SK-N-SH (cell line): ENCODE measurements at regions not wholly inside any gene's neighbourhood (a gene's known extent, or its start where the extent isn't known, plus 50 kb on each side); places are given as distances from the start of the nearest gene placed in this dataset.

ENCODE experiments used
- CTCF ChIA-PET: fragments of 300-600, 350-600 bp; formaldehyde crosslinking; extraction: SDS; loops from one replicate; lab custom pipeline; 2021; lab: Yijun Ruan, JAX
- POLR2A ChIA-PET: fragments of 350-600 bp; sonication (Branson Sonifier 250); formaldehyde crosslinking; extraction: SDS; loops from one replicate; lab custom pipeline; 2020; ENCODE audit warnings: antibody characterized with exemption, inconsistent platforms; lab: Yijun Ruan, JAX
- DNase-seq: peaks from one replicate; pipeline ENCODE4 v3.0.0; 2012
- H2AFZ ChIP-seq: fragments of 200-600 bp; sonication (generic); 2 replicates; pipeline ENCODE4 v1.8.1; 2016; ENCODE audit warnings: antibody characterized with exemption, mild to moderate bottlenecking, low read depth
- H3F3A ChIP-seq: fragments of 200-600 bp; sonication (generic); replicated peaks from 2 replicates; pipeline ENCODE3; 2016; ENCODE audit warnings: antibody characterized with exemption, mild to moderate bottlenecking; ENCODE audit not compliant: insufficient read depth
- H3K27ac ChIP-seq, 2 experiments: fragments of 200-500 bp in 1 of 2; fragments of 200-600 bp in 1 of 2; sonication (Bioruptor generic) in 1 of 2; sonication (generic), shearing (Covaris generic) in 1 of 2; 2 replicates each; pipeline versions ENCODE4 v1.5.1 to v1.6.1; 2014 to 2016; ENCODE audit warnings: low read depth in 2 of 2, inconsistent platforms in 1 of 2, low read length in 1 of 2, mild to moderate bottlenecking in 1 of 2, mixed read lengths in 1 of 2
- H3K27me3 ChIP-seq: fragments of 200-600 bp; sonication (generic), shearing (Covaris generic); 2 replicates; pipeline ENCODE4 v1.6.1; 2016; ENCODE audit warnings: mixed run types; ENCODE audit not compliant: insufficient read depth
- H3K36me3 ChIP-seq, 2 experiments: fragments of 200-500 bp in 1 of 2; fragments of 200-600 bp in 1 of 2; sonication (Bioruptor generic) in 1 of 2; sonication (generic) in 1 of 2; replicated peaks in 1 of 2; 2 replicates each; pipeline versions ENCODE3 to v1.5.1; 2014 to 2016; ENCODE audit warnings: low read length in 1 of 2, mild to moderate bottlenecking in 1 of 2; ENCODE audit not compliant: insufficient read depth in 2 of 2, control insufficient read depth in 1 of 2
- H3K4me1 ChIP-seq, 2 experiments: fragments of 200-500 bp in 1 of 2; fragments of 200-600 bp in 1 of 2; sonication (Bioruptor generic) in 1 of 2; sonication (generic), shearing (Covaris generic) in 1 of 2; 2 replicates each; pipeline versions ENCODE4 v1.5.1 to v1.6.1; 2014 to 2016; ENCODE audit warnings: low read depth in 1 of 2, low read length in 1 of 2, mixed run types in 1 of 2; ENCODE audit not compliant: insufficient read depth in 2 of 2, control insufficient read depth in 1 of 2
- H3K4me2 ChIP-seq: fragments of 200-600 bp; sonication (generic), shearing (Covaris generic); 2 replicates; pipeline ENCODE4 v1.6.1; 2017; ENCODE audit warnings: mixed run types
- H3K4me3 ChIP-seq, 2 experiments: fragments of 200-500 bp in 1 of 2; fragments of 200-600 bp in 1 of 2; sonication (Bioruptor generic) in 1 of 2; sonication (generic), shearing (Covaris generic) in 1 of 2; 2 replicates each; pipeline versions ENCODE4 v1.5.1 to v1.8.1; 2014 to 2016; ENCODE audit warnings: low read depth in 2 of 2, inconsistent platforms in 1 of 2, low read length in 1 of 2, mild to moderate bottlenecking in 1 of 2, mixed read lengths in 1 of 2, moderate library complexity in 1 of 2
- H3K79me2 ChIP-seq: fragments of 200-600 bp; sonication (generic); 2 replicates; pipeline ENCODE4 v1.8.1; 2017; ENCODE audit warnings: mild to moderate bottlenecking; ENCODE audit not compliant: insufficient read depth
- H3K9ac ChIP-seq: fragments of 200-600 bp; sonication (generic); 2 replicates; pipeline ENCODE4 v1.6.1; 2017; ENCODE audit warnings: mixed run types
- H3K9me2 ChIP-seq: fragments of 200-600 bp; sonication (generic); 2 replicates; pipeline ENCODE4 v1.6.1; 2017; ENCODE audit warnings: mixed run types
- H3K9me3 ChIP-seq: fragments of 200-600 bp; sonication (generic); 2 replicates; pipeline ENCODE4 v1.6.1; 2017; ENCODE audit warnings: mixed run types, mild to moderate bottlenecking, moderate library complexity
- H4K20me1 ChIP-seq: fragments of 200-600 bp; sonication (generic); 2 replicates; pipeline ENCODE4 v1.6.1; 2017; ENCODE audit warnings: mild to moderate bottlenecking, mixed run types; ENCODE audit not compliant: insufficient read depth
- CTCF ChIP-seq: fragments of 200-600 bp; sonication (generic); IDR thresholded peaks from 2 replicates; pipeline ENCODE4 v1.6.1; 2017; ENCODE audit warnings: antibody characterized with exemption, mild to moderate bottlenecking, moderate library complexity
- ELF1 ChIP-seq: IDR thresholded peaks from 2 replicates; pipeline ENCODE4 v1.4.0; 2012
- EZH2phosphoT487 ChIP-seq: fragments of 200-600 bp; sonication (generic); IDR thresholded peaks from 2 replicates; pipeline ENCODE4 v1.6.1; 2017; ENCODE audit warnings: low read depth, mixed run types, mild to moderate bottlenecking, antibody characterized with exemption, moderate library complexity, borderline replicate concordance
- FOXM1 ChIP-seq: IDR thresholded peaks from 2 replicates; pipeline ENCODE4 v1.4.0; 2012; ENCODE audit warnings: low read depth, mild to moderate bottlenecking
- GATA2 ChIP-seq: sonication (generic); formaldehyde crosslinking; IDR thresholded peaks from 2 replicates; pipeline ENCODE4 v1.5.0; 2020; ENCODE audit warnings: mild to moderate bottlenecking, missing genetic modification reagents
- MEF2A ChIP-seq: IDR thresholded peaks from 2 replicates; pipeline ENCODE4 v1.4.0; 2012; ENCODE audit warnings: low read depth, borderline replicate concordance
- RAD21 ChIP-seq: IDR thresholded peaks from 2 replicates; pipeline ENCODE4 v1.6.1; 2012; ENCODE audit warnings: mild to moderate bottlenecking, low read length
- RCOR1 ChIP-seq: fragments of 150-350 bp; IDR thresholded peaks from 2 replicates; pipeline ENCODE4 v1.6.1; 2017; ENCODE audit warnings: antibody characterized with exemption, low read length
- SIN3A ChIP-seq: IDR thresholded peaks from 2 replicates; pipeline ENCODE4 v1.6.1; 2012; ENCODE audit warnings: low read depth, mild to moderate bottlenecking, low read length, moderate library complexity, borderline replicate concordance
- SMC3 ChIP-seq: IDR thresholded peaks from 2 replicates; pipeline ENCODE4 v1.6.1; 2012; ENCODE audit warnings: low read depth, low read length, improper control_type of control experiment
- TAF1 ChIP-seq: IDR thresholded peaks from 2 replicates; pipeline ENCODE4 v1.6.1; 2012; ENCODE audit warnings: low read depth, mild to moderate bottlenecking, low read length, moderate library complexity, borderline replicate concordance
- TCF12 ChIP-seq: IDR thresholded peaks from 2 replicates; pipeline ENCODE4 v1.4.0; 2012
- USF1 ChIP-seq: IDR thresholded peaks from 2 replicates; pipeline ENCODE4 v1.4.0; 2012; ENCODE audit warnings: low read depth, borderline replicate concordance
- WGBS: methylation state at CpG from one replicate; pipeline ENCODE4 v1.1.6; 2017; ENCODE audit warnings: low lambda C conversion rate; 5-methylcytosine and 5-hydroxymethylcytosine counted together
- TF ChIP-seq, protein P1 (sequence below): IDR thresholded peaks from 2 replicates; pipeline ENCODE4 v1.6.1; 2012; ENCODE audit warnings: mild to moderate bottlenecking, low read depth, low read length, moderate library complexity

DNA sequence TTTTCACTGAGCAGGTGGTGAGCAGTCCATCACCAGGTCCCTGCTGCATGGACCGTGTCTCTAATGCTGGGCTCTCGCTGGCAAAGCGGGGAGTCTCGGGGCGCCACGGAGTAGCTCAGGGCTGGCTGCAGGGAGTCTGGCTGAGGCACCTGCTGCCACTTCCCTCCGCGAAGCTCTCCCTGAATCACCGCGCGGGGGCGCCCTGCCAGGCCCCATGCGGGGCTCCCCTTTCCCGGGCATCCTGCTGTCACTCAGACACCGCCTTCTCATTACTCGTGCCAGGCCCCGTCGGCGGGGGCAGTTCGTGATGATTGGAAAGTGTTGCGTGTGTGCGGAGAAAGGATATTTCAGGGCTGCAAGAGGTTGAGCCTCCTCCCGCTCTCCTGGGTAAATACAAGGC lies 335.8 kb downstream of the IRX2 start:
- H4K20me1 ChIP-seq = no peaks in the 10 kb centered on the region
- CTCF ChIA-PET = no interaction called here
- no peaks in the 10 kb centered on the region for H3K9me3 ChIP-seq
- H3K4me3 ChIP-seq = no peak overlapping the region
- H3K36me3 ChIP-seq = no peaks in the 10 kb centered on the region
- H3K4me2 ChIP-seq = no peak overlapping the region
- H3F3A ChIP-seq = no peaks in the 10 kb centered on the region
- no peaks in the 10 kb centered on the region for H3K4me1 ChIP-seq
- H3K9me2 ChIP-seq = no peaks in the 10 kb centered on the region
- POLR2A ChIA-PET = no interaction called here
- WGBS = 24% methylated on average over 11 of the region's 23 CpGs
- no peaks in the 10 kb centered on the region for H3K79me2 ChIP-seq
- no peak overlapping the region for H3K9ac ChIP-seq
- TF ChIP-seq ELF1 (no peak), TCF12 (no peak), FOXM1 (no peak), GATA2 (no peak), CTCF (peak; percentile 33; the same call in 1 of the 2 replicates), EZH2phosphoT487 (no peak)
- TF ChIP-seq, protein P1, sequence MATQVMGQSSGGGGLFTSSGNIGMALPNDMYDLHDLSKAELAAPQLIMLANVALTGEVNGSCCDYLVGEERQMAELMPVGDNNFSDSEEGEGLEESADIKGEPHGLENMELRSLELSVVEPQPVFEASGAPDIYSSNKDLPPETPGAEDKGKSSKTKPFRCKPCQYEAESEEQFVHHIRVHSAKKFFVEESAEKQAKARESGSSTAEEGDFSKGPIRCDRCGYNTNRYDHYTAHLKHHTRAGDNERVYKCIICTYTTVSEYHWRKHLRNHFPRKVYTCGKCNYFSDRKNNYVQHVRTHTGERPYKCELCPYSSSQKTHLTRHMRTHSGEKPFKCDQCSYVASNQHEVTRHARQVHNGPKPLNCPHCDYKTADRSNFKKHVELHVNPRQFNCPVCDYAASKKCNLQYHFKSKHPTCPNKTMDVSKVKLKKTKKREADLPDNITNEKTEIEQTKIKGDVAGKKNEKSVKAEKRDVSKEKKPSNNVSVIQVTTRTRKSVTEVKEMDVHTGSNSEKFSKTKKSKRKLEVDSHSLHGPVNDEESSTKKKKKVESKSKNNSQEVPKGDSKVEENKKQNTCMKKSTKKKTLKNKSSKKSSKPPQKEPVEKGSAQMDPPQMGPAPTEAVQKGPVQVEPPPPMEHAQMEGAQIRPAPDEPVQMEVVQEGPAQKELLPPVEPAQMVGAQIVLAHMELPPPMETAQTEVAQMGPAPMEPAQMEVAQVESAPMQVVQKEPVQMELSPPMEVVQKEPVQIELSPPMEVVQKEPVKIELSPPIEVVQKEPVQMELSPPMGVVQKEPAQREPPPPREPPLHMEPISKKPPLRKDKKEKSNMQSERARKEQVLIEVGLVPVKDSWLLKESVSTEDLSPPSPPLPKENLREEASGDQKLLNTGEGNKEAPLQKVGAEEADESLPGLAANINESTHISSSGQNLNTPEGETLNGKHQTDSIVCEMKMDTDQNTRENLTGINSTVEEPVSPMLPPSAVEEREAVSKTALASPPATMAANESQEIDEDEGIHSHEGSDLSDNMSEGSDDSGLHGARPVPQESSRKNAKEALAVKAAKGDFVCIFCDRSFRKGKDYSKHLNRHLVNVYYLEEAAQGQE = no peak
- no peak overlapping the region for H3K27ac ChIP-seq
- no peak overlapping the region for H2AFZ ChIP-seq
- DNase-seq = peak; percentile 27
- no peaks in the 10 kb centered on the region; the same call in 1 of the 2 replicates for H3K27me3 ChIP-seq

GRCh38 chr5:2410451-2410850 lies 341.0 kb downstream of the IRX2 start:
- Histone ChIP-seq H3K27me3 (no peaks in the 10 kb centered on the region; the same call in 1 of the 2 replicates), H3K9me3 (no peaks in the 10 kb centered on the region), H3K4me1 (no peaks in the 10 kb centered on the region), H3K4me3 (no peak overlapping the region), H3K9me2 (no peaks in the 10 kb centered on the region), H4K20me1 (no peaks in the 10 kb centered on the region), H3K79me2 (no peaks in the 10 kb centered on the region)
- POLR2A ChIA-PET = no interaction called here
- no peak for TF ChIP-seq RCOR1
- no peak for TF ChIP-seq MEF2A
- no peak for TF ChIP-seq SIN3A
- TF ChIP-seq SMC3 = no peak
- no peak for TF ChIP-seq RAD21
- TF ChIP-seq TAF1 = no peak
- TF ChIP-seq EZH2phosphoT487 = no peak
- TF ChIP-seq USF1 = no peak
- TF ChIP-seq TCF12 = no peak
- TF ChIP-seq, all 33 proteins: peak for 0
- no peaks in the 10 kb centered on the region for H3F3A ChIP-seq
- CTCF ChIA-PET = interaction anchor here (1.5 kb wide), 1 partner anchor 30 kb away, joined by 3 read pairs; no protein-coding TSS in a partner anchor
- no peaks in the 10 kb centered on the region for H3K36me3 ChIP-seq
- H3K9ac ChIP-seq = no peak overlapping the region
- H3K4me2 ChIP-seq = no peak overlapping the region
- WGBS = 0% methylated on average over 3 of the region's 6 CpGs
- H3K27ac ChIP-seq = no peak overlapping the region
- no peak for DNase-seq
- no peak overlapping the region for H2AFZ ChIP-seq
